ENCODE measurements at regions not wholly inside any gene's neighbourhood (a gene's known extent, or its start where the extent isn't known, plus 50 kb on each side); places are given as distances from the start of the nearest gene placed in this dataset.

GRCh38 chr12:77521508-77522115 lies 309.1 kb upstream of the NAV3 start:
- H3K27ac Mint-ChIP-seq: no peak overlapping the region
- Histone ChIP-seq H3K36me3 (replicated peaks in 1 of 2; ENCODE audit: control extremely low read depth in 1 of 2, control insufficient read depth in 1 of 2, extremely low read depth in 1 of 2, insufficient read depth in 2 of 2, low read length in 1 of 2) (no peaks in the 10 kb centered on the region), H3K9me3 (ENCODE audit: control extremely low read depth in 1 of 3, control insufficient read depth in 2 of 3, insufficient read depth in 1 of 3, low read length in 2 of 3) (peaks cover 0 to 12% (median 0%) of the 10 kb centered on the region in 3 donors), H3K4me1 (ENCODE audit: control insufficient read depth in 2 of 2, insufficient read depth in 2 of 2, low read length in 2 of 2) (no peaks in the 10 kb centered on the region), H2AFZ (ENCODE audit: insufficient read depth, low read depth, low read length, poor library complexity, severe bottlenecking) (no peak overlapping the region), H3K9ac (ENCODE audit: low read length) (no peak overlapping the region), H3K4me3 (ENCODE audit: control extremely low read depth in 1 of 5, extremely low read depth in 1 of 5, insufficient read depth in 1 of 5, low read depth in 2 of 5, low read length in 4 of 5) (no peak overlapping the region), H3K27me3 (replicated peaks in 1 of 4; ENCODE audit: control extremely low read depth in 1 of 4, control insufficient read depth in 3 of 4, insufficient read depth in 4 of 4, low read length in 3 of 4) (no peaks in the 10 kb centered on the region), H3K27ac (ENCODE audit: low read length in 2 of 2) (no peak overlapping the region), H4K20me1 (ENCODE audit: control insufficient read depth, insufficient read depth, low read length, poor library complexity, severe bottlenecking) (no peaks in the 10 kb centered on the region), H3K79me2 (ENCODE audit: control insufficient read depth, insufficient read depth, low read length) (no peaks in the 10 kb centered on the region), H3K4me2 (replicated peaks; ENCODE audit: low read depth, low read length, poor library complexity, severe bottlenecking) (no peak overlapping the region)
- TF ChIP-seq, protein P1, sequence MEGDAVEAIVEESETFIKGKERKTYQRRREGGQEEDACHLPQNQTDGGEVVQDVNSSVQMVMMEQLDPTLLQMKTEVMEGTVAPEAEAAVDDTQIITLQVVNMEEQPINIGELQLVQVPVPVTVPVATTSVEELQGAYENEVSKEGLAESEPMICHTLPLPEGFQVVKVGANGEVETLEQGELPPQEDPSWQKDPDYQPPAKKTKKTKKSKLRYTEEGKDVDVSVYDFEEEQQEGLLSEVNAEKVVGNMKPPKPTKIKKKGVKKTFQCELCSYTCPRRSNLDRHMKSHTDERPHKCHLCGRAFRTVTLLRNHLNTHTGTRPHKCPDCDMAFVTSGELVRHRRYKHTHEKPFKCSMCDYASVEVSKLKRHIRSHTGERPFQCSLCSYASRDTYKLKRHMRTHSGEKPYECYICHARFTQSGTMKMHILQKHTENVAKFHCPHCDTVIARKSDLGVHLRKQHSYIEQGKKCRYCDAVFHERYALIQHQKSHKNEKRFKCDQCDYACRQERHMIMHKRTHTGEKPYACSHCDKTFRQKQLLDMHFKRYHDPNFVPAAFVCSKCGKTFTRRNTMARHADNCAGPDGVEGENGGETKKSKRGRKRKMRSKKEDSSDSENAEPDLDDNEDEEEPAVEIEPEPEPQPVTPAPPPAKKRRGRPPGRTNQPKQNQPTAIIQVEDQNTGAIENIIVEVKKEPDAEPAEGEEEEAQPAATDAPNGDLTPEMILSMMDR (IDR thresholded peaks at IDR 0.05): no peak
- no peak for TF ChIP-seq EZH2 (IDR thresholded peaks at IDR 0.05; ENCODE audit: borderline replicate concordance, insufficient read depth, low read depth, low read length, poor library complexity, severe bottlenecking)
- ChIA-PET POLR2A (no interaction called here), CTCF (no interaction called here)
- intact Hi-C loops (cut with micrococcal nuclease): no loop called here
- H3K27me3 Mint-ChIP-seq: no peaks in the 10 kb centered on the region
- peaks cover 3% of the 10 kb centered on the region for H3K9me3 Mint-ChIP-seq (ENCODE audit: insufficient read depth)
- H3K4me1 Mint-ChIP-seq: no peaks in the 10 kb centered on the region
- H3K4me3 Mint-ChIP-seq: no peak overlapping the region
- ATAC-seq (ENCODE audit: low read depth) (no peak), DNase-seq (no peak)
- no CpG with 5 or more reads among the region's 1 CpG for WGBS (ENCODE audit: insufficient coverage)

DNA sequence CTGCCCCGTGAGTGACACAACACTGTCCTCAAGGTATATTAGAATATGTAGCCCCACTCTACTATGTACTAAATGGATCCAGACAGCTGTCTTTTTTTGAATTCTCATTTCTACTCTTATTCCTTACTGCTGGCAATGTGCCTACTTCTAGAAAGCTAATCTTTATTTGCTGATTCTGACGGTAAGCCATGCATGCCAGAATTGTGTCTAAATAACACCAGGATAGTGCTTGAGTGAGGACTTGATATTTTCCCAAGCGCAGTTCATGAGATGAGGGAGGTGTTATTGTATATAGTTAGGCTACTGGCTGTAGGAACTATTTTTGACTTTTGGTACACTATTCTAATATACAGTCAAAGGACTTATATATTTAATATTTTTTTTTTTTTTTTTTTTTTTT lies 316.2 kb upstream of the NAV3 start:
- H3K4me2 ChIP-seq (replicated peaks; ENCODE audit: low read depth, low read length, poor library complexity, severe bottlenecking): no peak overlapping the region
- ChIA-PET CTCF (no interaction called here), POLR2A (no interaction called here)
- no CpG with 5 or more reads among the region's 3 CpGs for WGBS (ENCODE audit: insufficient coverage)
- no peak overlapping the region for H3K9ac ChIP-seq (ENCODE audit: low read length)
- TF ChIP-seq EZH2 (IDR thresholded peaks at IDR 0.05; ENCODE audit: borderline replicate concordance, insufficient read depth, low read depth, low read length, poor library complexity, severe bottlenecking): no peak
- TF ChIP-seq, protein P1 (IDR thresholded peaks at IDR 0.05): no peak
- no peaks in the 10 kb centered on the region for H3K27me3 Mint-ChIP-seq
- H3K4me3 ChIP-seq (ENCODE audit: control extremely low read depth in 1 of 5, extremely low read depth in 1 of 5, insufficient read depth in 1 of 5, low read depth in 2 of 5, low read length in 4 of 5): no peak overlapping the region
- DNase-seq (no peak), ATAC-seq (ENCODE audit: low read depth) (no peak)
- no peaks in the 10 kb centered on the region for H3K9me3 ChIP-seq (ENCODE audit: control extremely low read depth in 1 of 3, control insufficient read depth in 2 of 3, insufficient read depth in 1 of 3, low read length in 2 of 3)
- H3K36me3 ChIP-seq (replicated peaks in 1 of 2; ENCODE audit: control extremely low read depth in 1 of 2, control insufficient read depth in 1 of 2, extremely low read depth in 1 of 2, insufficient read depth in 2 of 2, low read length in 1 of 2): no peaks in the 10 kb centered on the region
- no peaks in the 10 kb centered on the region for H3K27me3 ChIP-seq (replicated peaks in 1 of 4; ENCODE audit: control extremely low read depth in 1 of 4, control insufficient read depth in 3 of 4, insufficient read depth in 4 of 4, low read length in 3 of 4)
- no peak overlapping the region for H3K27ac Mint-ChIP-seq
- intact Hi-C loops (cut with micrococcal nuclease): no loop called here
- no peaks in the 10 kb centered on the region for H4K20me1 ChIP-seq (ENCODE audit: control insufficient read depth, insufficient read depth, low read length, poor library complexity, severe bottlenecking)
- H3K27ac ChIP-seq (ENCODE audit: low read length in 2 of 2): no peak overlapping the region
- H2AFZ ChIP-seq (ENCODE audit: insufficient read depth, low read depth, low read length, poor library complexity, severe bottlenecking): no peak overlapping the region
- H3K4me1 ChIP-seq (ENCODE audit: control insufficient read depth in 2 of 2, insufficient read depth in 2 of 2, low read length in 2 of 2): no peaks in the 10 kb centered on the region
- H3K4me1 Mint-ChIP-seq: no peaks in the 10 kb centered on the region
- no peak overlapping the region for H3K4me3 Mint-ChIP-seq
- H3K79me2 ChIP-seq (ENCODE audit: control insufficient read depth, insufficient read depth, low read length): no peaks in the 10 kb centered on the region
- no peaks in the 10 kb centered on the region for H3K9me3 Mint-ChIP-seq (ENCODE audit: insufficient read depth)
